B cell (primary cell): ENCODE measurements at regions not wholly inside any gene's neighbourhood (a gene's known extent, or its start where the extent isn't known, plus 50 kb on each side); places are given as distances from the start of the nearest gene placed in this dataset.

ENCODE experiments used
- EZH2 ChIP-seq: IDR thresholded peaks from 2 replicates; pipeline ENCODE4 v1.6.1; 2012; ENCODE audit warnings: borderline replicate concordance, low read depth, mild to moderate bottlenecking, moderate library complexity, low read length; ENCODE audit not compliant: insufficient read depth, poor library complexity, severe bottlenecking
- TF ChIP-seq, protein P1 (sequence below): fragments of 200-600 bp; IDR thresholded peaks from one replicate; pipeline ENCODE4 v1.8.0; 2022; ENCODE audit warnings: antibody characterized with exemption, mild to moderate bottlenecking

DNA sequence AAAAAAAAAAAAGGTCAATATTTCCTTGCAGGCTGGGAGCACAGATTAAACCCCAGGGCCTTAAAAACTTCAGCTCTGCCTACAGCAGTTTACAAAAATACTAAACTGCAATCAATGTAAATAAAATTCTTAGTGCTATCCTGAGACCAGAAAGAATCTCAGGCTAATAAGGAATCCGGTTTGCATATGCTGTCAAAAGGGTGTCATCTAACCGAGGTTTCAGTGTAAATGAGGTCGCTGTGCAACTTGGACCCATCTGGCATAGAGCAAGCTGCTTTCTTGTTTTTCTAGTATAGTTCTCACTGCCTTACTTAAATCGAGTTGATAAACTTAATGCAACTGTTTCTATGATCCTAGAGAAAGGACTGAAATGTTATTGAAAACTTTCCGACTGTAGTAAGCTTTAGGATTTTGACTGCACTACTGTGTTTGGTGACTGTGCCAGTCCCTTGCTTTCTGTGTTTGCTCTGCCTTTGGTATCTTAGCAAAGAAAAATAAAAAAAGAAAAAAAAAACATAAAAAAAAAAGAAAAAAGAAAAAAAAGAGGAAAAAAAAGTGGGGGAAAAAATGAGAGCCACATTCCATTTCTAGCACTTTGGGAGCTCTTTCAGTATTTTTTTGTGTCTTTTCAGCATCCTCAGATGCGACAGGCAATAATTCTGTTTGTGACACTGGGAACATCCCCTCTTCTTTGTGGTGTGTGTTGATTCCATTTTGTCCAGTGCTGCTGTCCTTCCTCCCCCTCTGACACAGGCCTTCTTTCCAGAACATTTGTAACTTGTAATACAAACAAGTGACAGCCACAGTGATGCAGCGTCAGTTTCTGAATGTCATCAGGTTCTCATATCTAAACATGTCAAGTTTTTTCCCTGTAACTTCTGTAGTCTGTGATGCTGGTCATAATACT lies 340.5 kb downstream of the ZNF536 start:
- TF ChIP-seq, protein P1, sequence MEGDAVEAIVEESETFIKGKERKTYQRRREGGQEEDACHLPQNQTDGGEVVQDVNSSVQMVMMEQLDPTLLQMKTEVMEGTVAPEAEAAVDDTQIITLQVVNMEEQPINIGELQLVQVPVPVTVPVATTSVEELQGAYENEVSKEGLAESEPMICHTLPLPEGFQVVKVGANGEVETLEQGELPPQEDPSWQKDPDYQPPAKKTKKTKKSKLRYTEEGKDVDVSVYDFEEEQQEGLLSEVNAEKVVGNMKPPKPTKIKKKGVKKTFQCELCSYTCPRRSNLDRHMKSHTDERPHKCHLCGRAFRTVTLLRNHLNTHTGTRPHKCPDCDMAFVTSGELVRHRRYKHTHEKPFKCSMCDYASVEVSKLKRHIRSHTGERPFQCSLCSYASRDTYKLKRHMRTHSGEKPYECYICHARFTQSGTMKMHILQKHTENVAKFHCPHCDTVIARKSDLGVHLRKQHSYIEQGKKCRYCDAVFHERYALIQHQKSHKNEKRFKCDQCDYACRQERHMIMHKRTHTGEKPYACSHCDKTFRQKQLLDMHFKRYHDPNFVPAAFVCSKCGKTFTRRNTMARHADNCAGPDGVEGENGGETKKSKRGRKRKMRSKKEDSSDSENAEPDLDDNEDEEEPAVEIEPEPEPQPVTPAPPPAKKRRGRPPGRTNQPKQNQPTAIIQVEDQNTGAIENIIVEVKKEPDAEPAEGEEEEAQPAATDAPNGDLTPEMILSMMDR, result no peak
- TF ChIP-seq EZH2, result no peak
